K562 (cell line): ENCODE measurements at regions not wholly inside any gene's neighbourhood (a gene's known extent, or its start where the extent isn't known, plus 50 kb on each side); places are given as distances from the start of the nearest gene placed in this dataset.

Experiments used
- ATF3 ChIP-seq, 2 experiments: fragments of 450-650 bp in 1 of 2; sonication (generic) in 1 of 2; formaldehyde crosslinking in 1 of 2; IDR thresholded peaks in 1 of 2; conservative IDR thresholded peaks in 1 of 2; 2 replicates each; pipeline versions ENCODE4 v1.6.1 to v1.8.1; 2016 to 2023; ENCODE audit warnings: mild to moderate bottlenecking in 2 of 2, moderate library complexity in 2 of 2, inconsistent platforms in 1 of 2, missing genetic modification reagents in 1 of 2
- CBX1 ChIP-seq: sonication (generic); IDR thresholded peaks from 2 replicates; pipeline ENCODE4 v1.6.1; 2016; ENCODE audit warnings: antibody characterized with exemption, low read depth, mild to moderate bottlenecking
- GATA2 ChIP-seq: sonication (generic); formaldehyde crosslinking; IDR thresholded peaks from 2 replicates; pipeline ENCODE4 v1.4.0; 2020; ENCODE audit warnings: mild to moderate bottlenecking, missing genetic modification reagents
- MAZ ChIP-seq, 2 experiments: fragments of 450-650 bp in 1 of 2; sonication (generic) in 1 of 2; formaldehyde crosslinking; IDR thresholded peaks in 1 of 2; conservative IDR thresholded peaks in 1 of 2; 2 replicates each; pipeline versions ENCODE4 v1.4.0 to v1.5.0; 2020; ENCODE audit warnings: mild to moderate bottlenecking in 1 of 2, missing genetic modification reagents in 1 of 2
- TFE3 ChIP-seq: fragments of 450-650 bp; formaldehyde crosslinking; IDR thresholded peaks from 2 replicates; pipeline ENCODE4 v1.4.0; 2020; ENCODE audit warnings: mild to moderate bottlenecking, mixed read lengths
- TF ChIP-seq, protein P1 (sequence below), 2 experiments: fragments of 450-650 bp; formaldehyde crosslinking in 1 of 2; IDR thresholded peaks; 2 replicates each; pipeline versions ENCODE4 v1.4.0 to v1.6.1; 2014 to 2020; ENCODE audit warnings: mild to moderate bottlenecking in 2 of 2, borderline replicate concordance in 1 of 2, low read depth in 1 of 2
- TF ChIP-seq, protein P2 (sequence below), 2 experiments: fragments of 450-650 bp; conservative IDR thresholded peaks; 2 replicates each; pipeline ENCODE4 v1.6.1; 2017; ENCODE audit warnings: mild to moderate bottlenecking in 2 of 2, moderate library complexity in 2 of 2

DNA sequence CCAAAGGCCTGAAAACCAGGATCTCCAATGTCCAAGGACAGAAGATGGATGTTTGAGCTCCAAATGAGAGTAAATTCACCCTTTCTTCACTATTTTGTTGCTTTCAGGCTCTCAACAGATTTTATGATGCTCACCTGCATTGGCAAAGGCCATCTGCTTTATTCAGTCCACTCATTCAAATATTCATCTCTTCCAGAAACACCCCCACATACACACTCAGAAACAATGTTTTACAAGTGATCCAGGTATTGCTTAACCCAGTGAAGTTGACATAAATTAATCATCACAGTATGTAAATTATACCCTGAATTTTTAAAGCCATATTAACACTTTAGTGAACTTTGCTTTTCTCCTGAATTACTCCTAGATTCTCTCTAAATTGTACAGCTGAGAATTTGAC lies 63.3 kb downstream of the DUSP6 start:
- TF ChIP-seq GATA2 (CRISPR knock-in tag) (no peak), CBX1 (no peak), MAZ (CRISPR knock-in tag; conservative IDR thresholded peaks at IDR 0.05 in 1 of 2, IDR thresholded peaks at IDR 0.05 in 1 of 2) (no peak), ATF3 (IDR thresholded peaks at IDR 0.05) (no peak), ATF3 (CRISPR knock-in tag; conservative IDR thresholded peaks at IDR 0.05) (no peak), TFE3 (no peak)
- TF ChIP-seq, protein P1, sequence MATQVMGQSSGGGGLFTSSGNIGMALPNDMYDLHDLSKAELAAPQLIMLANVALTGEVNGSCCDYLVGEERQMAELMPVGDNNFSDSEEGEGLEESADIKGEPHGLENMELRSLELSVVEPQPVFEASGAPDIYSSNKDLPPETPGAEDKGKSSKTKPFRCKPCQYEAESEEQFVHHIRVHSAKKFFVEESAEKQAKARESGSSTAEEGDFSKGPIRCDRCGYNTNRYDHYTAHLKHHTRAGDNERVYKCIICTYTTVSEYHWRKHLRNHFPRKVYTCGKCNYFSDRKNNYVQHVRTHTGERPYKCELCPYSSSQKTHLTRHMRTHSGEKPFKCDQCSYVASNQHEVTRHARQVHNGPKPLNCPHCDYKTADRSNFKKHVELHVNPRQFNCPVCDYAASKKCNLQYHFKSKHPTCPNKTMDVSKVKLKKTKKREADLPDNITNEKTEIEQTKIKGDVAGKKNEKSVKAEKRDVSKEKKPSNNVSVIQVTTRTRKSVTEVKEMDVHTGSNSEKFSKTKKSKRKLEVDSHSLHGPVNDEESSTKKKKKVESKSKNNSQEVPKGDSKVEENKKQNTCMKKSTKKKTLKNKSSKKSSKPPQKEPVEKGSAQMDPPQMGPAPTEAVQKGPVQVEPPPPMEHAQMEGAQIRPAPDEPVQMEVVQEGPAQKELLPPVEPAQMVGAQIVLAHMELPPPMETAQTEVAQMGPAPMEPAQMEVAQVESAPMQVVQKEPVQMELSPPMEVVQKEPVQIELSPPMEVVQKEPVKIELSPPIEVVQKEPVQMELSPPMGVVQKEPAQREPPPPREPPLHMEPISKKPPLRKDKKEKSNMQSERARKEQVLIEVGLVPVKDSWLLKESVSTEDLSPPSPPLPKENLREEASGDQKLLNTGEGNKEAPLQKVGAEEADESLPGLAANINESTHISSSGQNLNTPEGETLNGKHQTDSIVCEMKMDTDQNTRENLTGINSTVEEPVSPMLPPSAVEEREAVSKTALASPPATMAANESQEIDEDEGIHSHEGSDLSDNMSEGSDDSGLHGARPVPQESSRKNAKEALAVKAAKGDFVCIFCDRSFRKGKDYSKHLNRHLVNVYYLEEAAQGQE (IDR thresholded peaks at IDR 0.05; ENCODE audit: borderline replicate concordance) = no peak
- TF ChIP-seq, protein P1 (CRISPR knock-in tag; IDR thresholded peaks at IDR 0.05; ENCODE audit: low read depth) = no peak
- TF ChIP-seq, protein P2, sequence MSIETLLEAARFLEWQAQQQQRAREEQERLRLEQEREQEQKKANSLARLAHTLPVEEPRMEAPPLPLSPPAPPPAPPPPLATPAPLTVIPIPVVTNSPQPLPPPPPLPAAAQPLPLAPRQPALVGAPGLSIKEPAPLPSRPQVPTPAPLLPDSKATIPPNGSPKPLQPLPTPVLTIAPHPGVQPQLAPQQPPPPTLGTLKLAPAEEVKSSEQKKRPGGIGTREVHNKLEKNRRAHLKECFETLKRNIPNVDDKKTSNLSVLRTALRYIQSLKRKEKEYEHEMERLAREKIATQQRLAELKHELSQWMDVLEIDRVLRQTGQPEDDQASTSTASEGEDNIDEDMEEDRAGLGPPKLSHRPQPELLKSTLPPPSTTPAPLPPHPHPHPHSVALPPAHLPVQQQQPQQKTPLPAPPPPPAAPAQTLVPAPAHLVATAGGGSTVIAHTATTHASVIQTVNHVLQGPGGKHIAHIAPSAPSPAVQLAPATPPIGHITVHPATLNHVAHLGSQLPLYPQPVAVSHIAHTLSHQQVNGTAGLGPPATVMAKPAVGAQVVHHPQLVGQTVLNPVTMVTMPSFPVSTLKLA (conservative IDR thresholded peaks at IDR 0.05) = no peak
